H1 (cell line): ENCODE measurements at regions not wholly inside any gene's neighbourhood (a gene's known extent, or its start where the extent isn't known, plus 50 kb on each side); places are given as distances from the start of the nearest gene placed in this dataset.

ENCODE experiments used
- CTCF ChIA-PET: fragments of 300-600 bp; sonication (Branson Sonifier 250); formaldehyde crosslinking; loops from one replicate; lab custom pipeline; 2021; ENCODE audit not compliant: partially characterized antibody; lab: Charles Lee
- POLR2A ChIA-PET: fragments of 300-600 bp; sonication (Branson Sonifier 250); formaldehyde crosslinking; loops from one replicate; lab custom pipeline; 2021; ENCODE audit warnings: inconsistent platforms; ENCODE audit not compliant: partially characterized antibody; lab: Charles Lee
- DNase-seq, 2 experiments: peaks; one replicate each; pipeline versions ENCODE4 v3.0.0 to v3.0.0-alpha.2; 2010 to 2022; ENCODE audit warnings: low spot score in 2 of 2, low read depth in 1 of 2, mixed read lengths in 1 of 2
- FAIRE-seq: peaks from 2 replicates; lab custom pipeline; 2011; peaks lifted over from hg19 to GRCh38; lab: Jason Lieb, UNC
- H2AFZ ChIP-seq: 2 replicates; pipeline ENCODE4 v1.8.1; 2012; ENCODE audit warnings: low read length, inconsistent platforms
- H2AK5ac ChIP-seq: 2 replicates; pipeline ENCODE4 v1.6.1; 2013; ENCODE audit warnings: low read depth, low read length
- H2BK120ac ChIP-seq: replicated peaks from 2 replicates; pipeline ENCODE3; 2013; ENCODE audit warnings: low read depth, low read length, inconsistent platforms
- H2BK12ac ChIP-seq: 2 replicates; pipeline ENCODE4 v1.6.1; 2013; ENCODE audit warnings: low read depth, low read length
- H2BK15ac ChIP-seq: 2 replicates; pipeline ENCODE4 v1.6.1; 2013; ENCODE audit warnings: low read length
- H2BK20ac ChIP-seq: 2 replicates; pipeline ENCODE4 v1.6.1; 2013; ENCODE audit warnings: low read length
- H2BK5ac ChIP-seq: 2 replicates; pipeline ENCODE4 v1.6.1; 2013; ENCODE audit warnings: low read depth, low read length
- H3K14ac ChIP-seq: 2 replicates; pipeline ENCODE4 v1.6.1; 2013; ENCODE audit warnings: inconsistent platforms; ENCODE audit not compliant: insufficient read length
- H3K18ac ChIP-seq: 2 replicates; pipeline ENCODE4 v1.6.1; 2013; ENCODE audit warnings: low read length; ENCODE audit errors: extremely low read depth
- H3K23ac ChIP-seq: 2 replicates; pipeline ENCODE4 v1.6.1; 2013; ENCODE audit warnings: inconsistent platforms; ENCODE audit not compliant: insufficient read length
- H3K23me2 ChIP-seq: 2 replicates; pipeline ENCODE4 v1.6.1; 2013; ENCODE audit warnings: low read depth, low read length
- H3K27ac ChIP-seq: 2 replicates; pipeline ENCODE4 v1.6.1; 2011; ENCODE audit warnings: low read depth, low read length, inconsistent platforms
- H3K27me3 ChIP-seq, 4 experiments: replicated peaks in 1 of 4; 1 replicate in 1 of 4; 2 replicates in 3 of 4; pipeline versions ENCODE4 v1.6.1 to v1.8.1; 2011 to 2013; ENCODE audit warnings: low read length in 3 of 4, mild to moderate bottlenecking in 3 of 4, inconsistent platforms in 2 of 4, mixed read lengths in 2 of 4, moderate library complexity in 1 of 4; ENCODE audit not compliant: control insufficient read depth in 3 of 4, insufficient read depth in 3 of 4; ENCODE audit errors: extremely low read depth in 1 of 4
- H3K36me3 ChIP-seq, 4 experiments: 2 replicates each; pipeline versions ENCODE4 v1.6.1 to v1.8.1; 2011 to 2013; ENCODE audit warnings: mild to moderate bottlenecking in 4 of 4, low read length in 3 of 4, moderate library complexity in 2 of 4, control low read depth in 1 of 4, inconsistent platforms in 1 of 4; ENCODE audit not compliant: insufficient read depth in 4 of 4, control insufficient read depth in 2 of 4
- H3K4ac ChIP-seq: replicated peaks from 2 replicates; pipeline ENCODE3; 2013; ENCODE audit warnings: low read length, low read depth, mixed read lengths, inconsistent platforms; ENCODE audit not compliant: insufficient read length
- H3K4me1 ChIP-seq, 4 experiments: replicated peaks in 1 of 4; 1 replicate in 1 of 4; 2 replicates in 3 of 4; pipeline versions ENCODE4 v1.6.1 to v1.8.1; 2011 to 2013; ENCODE audit warnings: low read length in 3 of 4, inconsistent platforms in 2 of 4, mixed read lengths in 1 of 4; ENCODE audit not compliant: insufficient read depth in 4 of 4, control insufficient read depth in 3 of 4
- H3K4me2 ChIP-seq, 2 experiments: 2 replicates each; pipeline versions ENCODE4 v1.6.1 to v1.8.1; 2011 to 2013; ENCODE audit warnings: low read depth in 2 of 2, low read length in 2 of 2, control low read depth in 1 of 2, inconsistent platforms in 1 of 2, mild to moderate bottlenecking in 1 of 2; ENCODE audit not compliant: insufficient read depth in 1 of 2
- H3K4me3 ChIP-seq, 4 experiments: fragments of 200-600, 300-600 bp in 1 of 4; sonication (generic), shearing (Covaris generic), sonication (Bioruptor Twin) in 1 of 4; 2 replicates each; pipeline versions ENCODE4 v1.5.1 to v1.8.1; 2011 to 2016; ENCODE audit warnings: low read length in 4 of 4, low read depth in 3 of 4, control low read depth in 2 of 4, inconsistent platforms in 2 of 4, mild to moderate bottlenecking in 2 of 4, mixed read lengths in 1 of 4, moderate library complexity in 1 of 4; ENCODE audit not compliant: insufficient read depth in 2 of 4; ENCODE audit errors: extremely low read depth in 1 of 4
- H3K56ac ChIP-seq: replicated peaks from 2 replicates; pipeline ENCODE3; 2013; ENCODE audit warnings: low read depth, mild to moderate bottlenecking, mixed read lengths, low read length, inconsistent platforms; ENCODE audit not compliant: insufficient read length
- H3K79me1 ChIP-seq: 2 replicates; pipeline ENCODE4 v1.6.1; 2013; ENCODE audit warnings: low read depth, low read length, control low read depth
- H3K79me2 ChIP-seq, 2 experiments: 2 replicates each; pipeline versions ENCODE4 v1.6.1 to v1.8.1; 2012 to 2013; ENCODE audit warnings: low read length in 2 of 2, mild to moderate bottlenecking in 2 of 2, inconsistent platforms in 1 of 2; ENCODE audit not compliant: insufficient read depth in 2 of 2, control insufficient read depth in 1 of 2
- H3K9ac ChIP-seq, 4 experiments: replicated peaks in 1 of 4; 1 replicate in 1 of 4; 2 replicates in 3 of 4; pipeline versions ENCODE4 v1.6.1 to v1.8.1; 2011 to 2013; ENCODE audit warnings: low read depth in 3 of 4, low read length in 3 of 4, control low read depth in 2 of 4, mild to moderate bottlenecking in 2 of 4, moderate library complexity in 2 of 4, inconsistent platforms in 1 of 4; ENCODE audit errors: extremely low read depth in 1 of 4
- H3K9me3 ChIP-seq, 2 experiments: 2 replicates each; pipeline versions ENCODE4 v1.6.1 to v1.8.1; 2012 to 2013; ENCODE audit warnings: mild to moderate bottlenecking in 2 of 2, moderate library complexity in 2 of 2, control low read depth in 1 of 2, inconsistent platforms in 1 of 2, low read depth in 1 of 2, low read length in 1 of 2, mixed read lengths in 1 of 2; ENCODE audit not compliant: insufficient read depth in 2 of 2
- H4K20me1 ChIP-seq, 2 experiments: replicated peaks in 1 of 2; 2 replicates each; pipeline versions ENCODE3 to v1.8.1; 2011 to 2013; ENCODE audit warnings: inconsistent platforms in 2 of 2, low read length in 2 of 2, mild to moderate bottlenecking in 1 of 2; ENCODE audit not compliant: insufficient read depth in 2 of 2, control insufficient read depth in 1 of 2
- H4K5ac ChIP-seq: 2 replicates; pipeline ENCODE4 v1.6.1; 2013; ENCODE audit warnings: low read length, low read depth, mixed read lengths, inconsistent platforms; ENCODE audit not compliant: insufficient read length
- H4K8ac ChIP-seq: 2 replicates; pipeline ENCODE4 v1.8.0; 2013; ENCODE audit warnings: mild to moderate bottlenecking, moderate library complexity, low read length, inconsistent platforms; ENCODE audit not compliant: insufficient read depth; ENCODE audit errors: extremely low read depth
- H4K91ac ChIP-seq: replicated peaks from 2 replicates; pipeline ENCODE3; 2013; ENCODE audit warnings: low read length, mixed read lengths, inconsistent platforms; ENCODE audit not compliant: insufficient read length
- EP300 ChIP-seq, 2 experiments: IDR thresholded peaks; 1 replicate in 1 of 2; 2 replicates in 1 of 2; pipeline ENCODE4 v1.6.1; 2011 to 2012; ENCODE audit warnings: low read depth in 2 of 2, low read length in 2 of 2, mild to moderate bottlenecking in 2 of 2, borderline replicate concordance in 1 of 2, inconsistent platforms in 1 of 2, moderate library complexity in 1 of 2
- GABPA ChIP-seq: IDR thresholded peaks from 2 replicates; pipeline ENCODE4 v1.6.1; 2011; ENCODE audit warnings: mild to moderate bottlenecking, low read length, moderate library complexity, borderline replicate concordance; ENCODE audit not compliant: insufficient read depth
- RBBP5 ChIP-seq: IDR thresholded peaks from 2 replicates; pipeline ENCODE4 v1.7.1; 2012; ENCODE audit warnings: low read depth, mild to moderate bottlenecking, inconsistent platforms, low read length, moderate library complexity, borderline replicate concordance
- RXRA ChIP-seq: IDR thresholded peaks from 2 replicates; pipeline ENCODE4 v1.6.1; 2011; ENCODE audit warnings: low read depth, mild to moderate bottlenecking, low read length, moderate library complexity; ENCODE audit not compliant: insufficient read depth
- WGBS, 2 experiments: shearing (Covaris generic) in 1 of 2; methylation state at CpG; one replicate each; pipeline versions ENCODE4 v1.1.6 to v1.1.7; 2013 to 2015; ENCODE audit warnings: low lambda C conversion rate in 2 of 2, mixed read lengths in 2 of 2, inconsistent platforms in 1 of 2, low coverage in 1 of 2, missing lambda C conversion rate in 1 of 2; ENCODE audit not compliant: insufficient replicate concordance in 2 of 2, insufficient coverage in 1 of 2, insufficient read length in 1 of 2; ENCODE audit errors: extremely low coverage in 1 of 2, missing lambda C conversion rate in 1 of 2; 5-methylcytosine and 5-hydroxymethylcytosine counted together

DNA sequence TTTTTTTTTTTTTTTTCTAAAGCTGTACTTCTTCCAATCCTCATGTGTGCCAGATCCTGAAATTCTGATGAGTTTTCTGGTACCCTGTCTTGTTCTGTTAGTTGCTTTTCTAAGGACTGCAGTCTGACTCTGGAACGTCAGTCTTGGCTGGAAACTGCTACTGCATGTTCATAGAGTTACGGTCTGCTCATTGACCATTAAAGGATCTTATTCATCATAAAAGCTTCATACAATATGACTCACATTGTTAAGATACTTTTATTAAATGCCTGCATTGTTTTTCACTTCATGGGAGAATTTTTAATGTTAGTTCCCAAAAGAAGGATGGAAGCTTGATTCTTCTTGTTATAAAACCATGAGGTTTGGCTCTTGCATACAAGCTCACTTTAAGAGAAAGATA is 233.6 kb downstream of the SYT10 start:
- H4K5ac ChIP-seq: no peak overlapping the region
- no peak overlapping the region for H3K27ac ChIP-seq
- H2BK20ac ChIP-seq: no peak overlapping the region
- no peak for DNase-seq
- FAIRE-seq: no peak
- H3K4ac ChIP-seq: no peak overlapping the region
- no peaks in the 10 kb centered on the region for H3K27me3 ChIP-seq
- no peaks in the 10 kb centered on the region for H4K20me1 ChIP-seq
- H3K18ac ChIP-seq: no peak overlapping the region
- H4K8ac ChIP-seq: no peak overlapping the region
- H3K23ac ChIP-seq: no peak overlapping the region
- H3K79me1 ChIP-seq: no peaks in the 10 kb centered on the region
- H2BK5ac ChIP-seq: no peak overlapping the region
- no peaks in the 10 kb centered on the region for H3K36me3 ChIP-seq
- H3K9ac ChIP-seq: no peak overlapping the region
- no peak overlapping the region for H3K56ac ChIP-seq
- no peak overlapping the region for H4K91ac ChIP-seq
- TF ChIP-seq EP300 (IDR thresholded peaks at IDR 0.05; ENCODE audit: borderline replicate concordance in 1 of 2, low read depth in 2 of 2, low read length in 2 of 2): no peak
- TF ChIP-seq RXRA: no peak
- TF ChIP-seq GABPA: no peak
- no peak for TF ChIP-seq RBBP5
- POLR2A ChIA-PET: no interaction called here
- H3K79me2 ChIP-seq: no peaks in the 10 kb centered on the region
- no peak overlapping the region for H2BK15ac ChIP-seq
- H2AK5ac ChIP-seq: no peak overlapping the region
- H2BK12ac ChIP-seq: no peak overlapping the region
- H2AFZ ChIP-seq: no peak overlapping the region
- no peak overlapping the region for H3K14ac ChIP-seq
- no peak overlapping the region for H2BK120ac ChIP-seq
- no peak overlapping the region for H3K4me2 ChIP-seq
- WGBS, 2 experiments: 88% methylated on average over 2 of the region's 2 CpGs; no CpG with 5 or more reads in 1 of the 2 experiments
- no peaks in the 10 kb centered on the region for H3K9me3 ChIP-seq
- no peak overlapping the region for H3K4me3 ChIP-seq
- no peaks in the 10 kb centered on the region for H3K23me2 ChIP-seq
- CTCF ChIA-PET: interaction anchor here (1.1 kb wide), 1 partner anchor 220 kb away, joined by 3 read pairs; no protein-coding TSS in a partner anchor
- H3K4me1 ChIP-seq: no peaks in the 10 kb centered on the region
